A549 (cell line): ENCODE measurements at regions not wholly inside any gene's neighbourhood (a gene's known extent, or its start where the extent isn't known, plus 50 kb on each side); places are given as distances from the start of the nearest gene placed in this dataset.
"Not testable (repeated sequence)": the region's sequence is repeated elsewhere in the genome, so short reads cannot be mapped to it uniquely, and the experiment has no call there.

ENCODE experiments used
- CBX8 ChIP-seq: fragments of 200-600 bp; sonication (generic); IDR thresholded peaks from 2 replicates; pipeline ENCODE4 v1.6.1; 2016
- USF2 ChIP-seq: fragments of 450-650 bp; IDR thresholded peaks from 2 replicates; pipeline ENCODE4 v1.6.1; 2014; ENCODE audit warnings: antibody characterized with exemption

- TF ChIP-seq USF2, CBX8: not testable (repeated sequence)
Measured at GRCh38 chr15:79621805-79622204, 189.7 kb downstream of the MINAR1 start.
